B cell (primary cell): ENCODE measurements at regions not wholly inside any gene's neighbourhood (a gene's known extent, or its start where the extent isn't known, plus 50 kb on each side); places are given as distances from the start of the nearest gene placed in this dataset.

ENCODE experiments used
- ATAC-seq: fragments of 200-7000 bp; cut with Tn5 transposase; one replicate; pipeline ENCODE4 v1.10.0; 2021; ENCODE audit warnings: low read depth, mild to moderate bottlenecking, moderate number of reproducible peaks, moderate library complexity
- CTCF ChIA-PET: fragments of 350-600 bp; sonication (Branson Sonifier 250); formaldehyde crosslinking; loops from one replicate; lab custom pipeline; 2021; ENCODE audit warnings: antibody characterized with exemption, inconsistent platforms; lab: Charles Lee
- POLR2A ChIA-PET: fragments of 350-600 bp; sonication (Branson Sonifier 250); formaldehyde crosslinking; loops from one replicate; lab custom pipeline; 2021; ENCODE audit warnings: antibody characterized with exemption; lab: Charles Lee
- DNase-seq: peaks from one replicate; pipeline ENCODE4 v3.0.0; 2013
- H2AFZ ChIP-seq: 2 replicates; pipeline ENCODE4 v1.6.1; 2012; ENCODE audit warnings: mild to moderate bottlenecking, low read depth, low read length; ENCODE audit not compliant: insufficient read depth, poor library complexity, severe bottlenecking
- H3K27ac ChIP-seq, 2 donors: 1 replicate in 1 of 2; 2 replicates in 1 of 2; pipeline ENCODE4 v1.5.1; 2012 to 2013; ENCODE audit warnings: low read length in 2 of 2, mild to moderate bottlenecking in 2 of 2, moderate library complexity in 1 of 2
- H3K27me3 ChIP-seq, 4 experiments: fragments of 200-600 bp in 1 of 4; sonication (generic) in 1 of 4; replicated peaks in 1 of 4; 1 replicate in 2 of 4; 2 replicates in 2 of 4; pipeline versions ENCODE4 v1.6.1 to v1.7.0; 2013 to 2016; ENCODE audit warnings: low read length in 3 of 4, mild to moderate bottlenecking in 2 of 4, mixed read lengths in 1 of 4, moderate library complexity in 1 of 4; ENCODE audit not compliant: insufficient read depth in 4 of 4, control insufficient read depth in 3 of 4; ENCODE audit errors: control extremely low read depth in 1 of 4
- H3K36me3 ChIP-seq, 2 experiments: replicated peaks in 1 of 2; 1 replicate in 1 of 2; 2 replicates in 1 of 2; pipeline versions ENCODE4 v1.6.1 to v1.7.1; 2013; ENCODE audit warnings: low read length in 1 of 2; ENCODE audit not compliant: insufficient read depth in 2 of 2, control insufficient read depth in 1 of 2; ENCODE audit errors: control extremely low read depth in 1 of 2, extremely low read depth in 1 of 2
- H3K4me1 ChIP-seq, 2 donors: fragments of 200-600 bp in 1 of 2; sonication (generic) in 1 of 2; 1 replicate in 1 of 2; 2 replicates in 1 of 2; pipeline versions ENCODE4 v1.5.1 to v1.6.1; 2013 to 2017; ENCODE audit warnings: low read length in 2 of 2; ENCODE audit not compliant: control insufficient read depth in 2 of 2, insufficient read depth in 2 of 2
- H3K4me2 ChIP-seq: replicated peaks from 2 replicates; pipeline ENCODE3; 2012; ENCODE audit warnings: mild to moderate bottlenecking, low read depth, low read length; ENCODE audit not compliant: poor library complexity, severe bottlenecking
- H3K4me3 ChIP-seq, 5 experiments: fragments of 200-600 bp in 1 of 5; sonication (generic) in 1 of 5; 1 replicate in 3 of 5; 2 replicates in 2 of 5; pipeline versions ENCODE4 v1.5.1 to v1.7.0; 2011 to 2016; ENCODE audit warnings: low read length in 4 of 5, mild to moderate bottlenecking in 4 of 5, low read depth in 2 of 5, control low read depth in 1 of 5, moderate library complexity in 1 of 5; ENCODE audit not compliant: insufficient read depth in 1 of 5; ENCODE audit errors: control extremely low read depth in 1 of 5, extremely low read depth in 1 of 5
- H3K79me2 ChIP-seq: fragments of 200-600 bp; sonication (generic); one replicate; pipeline ENCODE4 v1.6.0; 2016; ENCODE audit warnings: low read length; ENCODE audit not compliant: control insufficient read depth, insufficient read depth
- H3K9ac ChIP-seq: fragments of 200-600 bp; sonication (generic); 2 replicates; pipeline ENCODE4 v1.6.1; 2017; ENCODE audit warnings: mild to moderate bottlenecking, low read length, moderate library complexity
- H3K9me3 ChIP-seq, 3 donors: one replicate each; pipeline versions ENCODE4 v1.6.1 to v1.7.1; 2013; ENCODE audit warnings: low read length in 2 of 3; ENCODE audit not compliant: control insufficient read depth in 2 of 3, insufficient read depth in 1 of 3; ENCODE audit errors: control extremely low read depth in 1 of 3
- H4K20me1 ChIP-seq: 2 replicates; pipeline ENCODE4 v1.6.0; 2012; ENCODE audit warnings: mild to moderate bottlenecking, low read length; ENCODE audit not compliant: insufficient read depth, control insufficient read depth, poor library complexity, severe bottlenecking
- H3K27ac Mint-ChIP-seq: one replicate; pipeline ENCODE4 v1.8.0; 2021; ENCODE audit warnings: mixed read lengths
- H3K27me3 Mint-ChIP-seq: one replicate; pipeline ENCODE4 v1.8.0; 2021; ENCODE audit warnings: mixed read lengths
- H3K4me1 Mint-ChIP-seq: one replicate; pipeline ENCODE4 v1.8.0; 2021; ENCODE audit warnings: mixed read lengths
- H3K4me3 Mint-ChIP-seq: one replicate; pipeline ENCODE4 v1.8.0; 2021; ENCODE audit warnings: mixed read lengths
- H3K9me3 Mint-ChIP-seq: one replicate; pipeline ENCODE4 v1.8.0; 2022; ENCODE audit warnings: mixed read lengths; ENCODE audit not compliant: insufficient read depth
- EZH2 ChIP-seq: IDR thresholded peaks from 2 replicates; pipeline ENCODE4 v1.6.1; 2012; ENCODE audit warnings: borderline replicate concordance, low read depth, mild to moderate bottlenecking, moderate library complexity, low read length; ENCODE audit not compliant: insufficient read depth, poor library complexity, severe bottlenecking
- WGBS: methylation state at CpG from one replicate; pipeline ENCODE4 v1.1.5; 2013; ENCODE audit warnings: missing lambda C conversion rate; ENCODE audit not compliant: insufficient coverage; 5-methylcytosine and 5-hydroxymethylcytosine counted together
- intact Hi-C: fragments of 100-400 bp; cut with micrococcal nuclease; formaldehyde crosslinking; loops from one replicate; pipeline ENCODE4 v1.10.0; 2022
- TF ChIP-seq, protein P1 (sequence below): fragments of 200-600 bp; IDR thresholded peaks from one replicate; pipeline ENCODE4 v1.8.0; 2022; ENCODE audit warnings: antibody characterized with exemption, mild to moderate bottlenecking

DNA sequence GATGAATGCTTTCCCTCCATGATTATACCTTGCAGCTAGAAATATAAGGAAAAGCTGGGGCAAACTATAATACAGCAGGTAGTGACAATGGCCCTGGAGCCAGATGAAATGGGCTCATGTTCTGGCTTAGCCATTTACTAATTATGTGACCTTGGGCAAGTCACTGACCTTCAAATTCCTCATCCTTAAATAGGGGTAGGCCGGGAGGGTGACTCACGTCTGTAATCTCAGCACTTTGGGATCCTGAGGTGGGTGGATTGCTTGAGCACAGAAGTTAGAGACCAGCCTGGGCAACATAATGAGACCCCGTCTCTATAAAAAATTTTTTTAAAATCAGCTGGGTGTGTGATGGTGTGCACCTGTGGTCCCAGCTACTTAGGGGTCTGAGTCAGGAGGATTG is 155.4 kb downstream of the C12orf75 start:
- H3K4me3 ChIP-seq, result no peak overlapping the region
- H3K27ac Mint-ChIP-seq, result no peak overlapping the region
- H3K4me2 ChIP-seq, result no peak overlapping the region
- H3K36me3 ChIP-seq, result no peaks in the 10 kb centered on the region
- no peaks in the 10 kb centered on the region for H4K20me1 ChIP-seq
- no peak for TF ChIP-seq EZH2
- TF ChIP-seq, protein P1, sequence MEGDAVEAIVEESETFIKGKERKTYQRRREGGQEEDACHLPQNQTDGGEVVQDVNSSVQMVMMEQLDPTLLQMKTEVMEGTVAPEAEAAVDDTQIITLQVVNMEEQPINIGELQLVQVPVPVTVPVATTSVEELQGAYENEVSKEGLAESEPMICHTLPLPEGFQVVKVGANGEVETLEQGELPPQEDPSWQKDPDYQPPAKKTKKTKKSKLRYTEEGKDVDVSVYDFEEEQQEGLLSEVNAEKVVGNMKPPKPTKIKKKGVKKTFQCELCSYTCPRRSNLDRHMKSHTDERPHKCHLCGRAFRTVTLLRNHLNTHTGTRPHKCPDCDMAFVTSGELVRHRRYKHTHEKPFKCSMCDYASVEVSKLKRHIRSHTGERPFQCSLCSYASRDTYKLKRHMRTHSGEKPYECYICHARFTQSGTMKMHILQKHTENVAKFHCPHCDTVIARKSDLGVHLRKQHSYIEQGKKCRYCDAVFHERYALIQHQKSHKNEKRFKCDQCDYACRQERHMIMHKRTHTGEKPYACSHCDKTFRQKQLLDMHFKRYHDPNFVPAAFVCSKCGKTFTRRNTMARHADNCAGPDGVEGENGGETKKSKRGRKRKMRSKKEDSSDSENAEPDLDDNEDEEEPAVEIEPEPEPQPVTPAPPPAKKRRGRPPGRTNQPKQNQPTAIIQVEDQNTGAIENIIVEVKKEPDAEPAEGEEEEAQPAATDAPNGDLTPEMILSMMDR, result no peak
- no peaks in the 10 kb centered on the region for H3K79me2 ChIP-seq
- H3K4me3 Mint-ChIP-seq, result no peak overlapping the region
- H3K9me3 Mint-ChIP-seq, result no peaks in the 10 kb centered on the region
- no peak for DNase-seq
- POLR2A ChIA-PET, result no interaction called here
- H3K27me3 Mint-ChIP-seq, result peaks cover 9% of the 10 kb centered on the region
- no CpG with 5 or more reads among the region's 3 CpGs for WGBS
- intact Hi-C loops, result no loop called here
- no peak overlapping the region for H2AFZ ChIP-seq
- CTCF ChIA-PET, result no interaction called here
- H3K4me1 ChIP-seq, result no peaks in the 10 kb centered on the region
- no peak for ATAC-seq
- H3K4me1 Mint-ChIP-seq, result no peaks in the 10 kb centered on the region
- H3K9me3 ChIP-seq, result no peaks in the 10 kb centered on the region
- H3K27ac ChIP-seq, result no peak overlapping the region
- H3K9ac ChIP-seq, result no peak overlapping the region
- peaks cover 0 to 2% (median 0%) of the 10 kb centered on the region in 4 experiments for H3K27me3 ChIP-seq

DNA sequence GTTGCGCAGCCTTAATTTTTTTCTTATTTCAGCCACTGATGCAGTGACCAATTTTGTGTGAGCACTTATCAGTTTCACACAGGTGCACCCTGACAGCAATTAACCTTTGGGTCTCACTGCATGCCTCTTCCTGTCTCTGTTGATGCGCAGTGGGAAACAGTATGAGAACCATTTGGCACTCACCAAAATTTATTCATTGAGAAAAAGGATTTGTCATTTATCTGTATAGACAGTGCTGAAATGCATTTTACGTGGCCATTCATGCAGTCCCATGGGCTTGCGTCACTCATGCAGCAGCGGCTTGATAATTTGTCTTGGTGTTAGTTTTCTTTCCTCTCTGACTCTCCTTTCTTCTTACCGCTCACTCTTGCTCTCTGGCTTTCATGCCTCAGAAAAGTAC is 157.5 kb downstream of the C12orf75 start:
- H3K9me3 Mint-ChIP-seq, result no peaks in the 10 kb centered on the region
- ChIA-PET POLR2A (no interaction called here), CTCF (no interaction called here)
- Histone ChIP-seq H3K9ac (no peak overlapping the region), H2AFZ (no peak overlapping the region), H3K36me3 (no peaks in the 10 kb centered on the region), H4K20me1 (no peaks in the 10 kb centered on the region), H3K4me3 (no peak overlapping the region), H3K4me1 (no peaks in the 10 kb centered on the region), H3K79me2 (no peaks in the 10 kb centered on the region), H3K27me3 (no peaks in the 10 kb centered on the region), H3K4me2 (no peak overlapping the region), H3K9me3 (no peaks in the 10 kb centered on the region), H3K27ac (no peak overlapping the region)
- no peak for TF ChIP-seq EZH2
- TF ChIP-seq, protein P1, result no peak
- intact Hi-C loops, result no loop called here
- peaks cover 12% of the 10 kb centered on the region for H3K27me3 Mint-ChIP-seq
- 90% methylated on average over 1 of the region's 6 CpGs for WGBS
- H3K27ac Mint-ChIP-seq, result no peak overlapping the region
- no peak overlapping the region for H3K4me3 Mint-ChIP-seq
- H3K4me1 Mint-ChIP-seq, result no peaks in the 10 kb centered on the region
- ATAC-seq, result no peak
- DNase-seq, result no peak
